Caco-2 (cell line): ENCODE measurements at regions not wholly inside any gene's neighbourhood (a gene's known extent, or its start where the extent isn't known, plus 50 kb on each side); places are given as distances from the start of the nearest gene placed in this dataset.

Experiments used
- BruUV-seq: library from RNA; stranded (reverse); fragments of 400-500 nt; replicated peaks from 2 replicates; lab custom pipeline; 2021; lab: Mats Ljungman, UMichigan
- CTCF ChIA-PET: fragments of 300-600 bp; sonication (Branson Sonifier 250); formaldehyde crosslinking; loops from one replicate; lab custom pipeline; 2022; ENCODE audit warnings: antibody characterized with exemption; lab: Charles Lee
- POLR2A ChIA-PET: fragments of 300-600 bp; sonication (Branson Sonifier 250); formaldehyde crosslinking; loops from one replicate; lab custom pipeline; 2022; ENCODE audit warnings: antibody characterized with exemption; lab: Charles Lee
- DNase-seq, 2 experiments: peaks; one replicate each; pipeline versions ENCODE4 v3.0.0 to v3.0.0-alpha.2; 2020 to 2022
- H3K27me3 ChIP-seq: replicated peaks from 2 replicates; pipeline ENCODE4 v1.6.0; 2011; ENCODE audit warnings: low read length; ENCODE audit not compliant: control insufficient read depth, insufficient read depth
- H3K36me3 ChIP-seq: 2 replicates; pipeline ENCODE4 v1.5.1; 2011; ENCODE audit warnings: low read length; ENCODE audit not compliant: control insufficient read depth, insufficient read depth
- H3K4me1 ChIP-seq: fragments of 250-450 bp; sonication (Bioruptor Pico); 2 replicates; pipeline ENCODE4 v1.5.1; 2020; ENCODE audit warnings: mild to moderate bottlenecking
- H3K4me3 ChIP-seq: 2 replicates; pipeline ENCODE4 v1.5.1; 2011; ENCODE audit warnings: low read depth, mild to moderate bottlenecking, control low read depth, low read length
- H3K9me3 ChIP-seq: fragments of 250-450 bp; sonication (Bioruptor Pico); 2 replicates; pipeline ENCODE4 v1.5.1; 2020; ENCODE audit warnings: mild to moderate bottlenecking, moderate library complexity
- H3K27ac Mint-ChIP-seq: one replicate; pipeline ENCODE4 v1.8.0; 2022; ENCODE audit warnings: mixed read lengths; ENCODE audit not compliant: unreplicated experiment
- H3K27me3 Mint-ChIP-seq: one replicate; pipeline ENCODE4 v1.8.0; 2022; ENCODE audit warnings: mixed read lengths; ENCODE audit not compliant: insufficient read depth, unreplicated experiment
- H3K36me3 Mint-ChIP-seq: one replicate; pipeline ENCODE4 v1.8.0; 2022; ENCODE audit warnings: mild to moderate bottlenecking, mixed read lengths; ENCODE audit not compliant: insufficient read depth, unreplicated experiment
- H3K4me1 Mint-ChIP-seq: one replicate; pipeline ENCODE4 v1.8.0; 2022; ENCODE audit warnings: low read depth, mixed read lengths; ENCODE audit not compliant: unreplicated experiment
- H3K4me3 Mint-ChIP-seq: one replicate; pipeline ENCODE4 v1.8.0; 2022; ENCODE audit warnings: mild to moderate bottlenecking, moderate library complexity, mixed read lengths; ENCODE audit not compliant: unreplicated experiment
- H3K9me3 Mint-ChIP-seq: one replicate; pipeline ENCODE4 v1.8.0; 2022; ENCODE audit warnings: mixed read lengths; ENCODE audit not compliant: unreplicated experiment
- intact Hi-C: fragments of 100-400 bp; cut with micrococcal nuclease; formaldehyde crosslinking; loops from one replicate; pipeline ENCODE4 v1.10.0; 2022; ENCODE audit not compliant: unreplicated experiment
- TF ChIP-seq, protein P1 (sequence below), 2 experiments: fragments of 200-600 bp in 1 of 2; IDR thresholded peaks; 1 replicate in 1 of 2; 2 replicates in 1 of 2; pipeline versions ENCODE4 v1.5.1 to v1.8.0; 2011 to 2022; ENCODE audit warnings: antibody characterized with exemption in 1 of 2, control low read depth in 1 of 2, inconsistent platforms in 1 of 2, low read depth in 1 of 2, low read length in 1 of 2, mild to moderate bottlenecking in 1 of 2, moderate library complexity in 1 of 2; ENCODE audit not compliant: insufficient read depth in 1 of 2, severe bottlenecking in 1 of 2, unreplicated experiment in 1 of 2

DNA sequence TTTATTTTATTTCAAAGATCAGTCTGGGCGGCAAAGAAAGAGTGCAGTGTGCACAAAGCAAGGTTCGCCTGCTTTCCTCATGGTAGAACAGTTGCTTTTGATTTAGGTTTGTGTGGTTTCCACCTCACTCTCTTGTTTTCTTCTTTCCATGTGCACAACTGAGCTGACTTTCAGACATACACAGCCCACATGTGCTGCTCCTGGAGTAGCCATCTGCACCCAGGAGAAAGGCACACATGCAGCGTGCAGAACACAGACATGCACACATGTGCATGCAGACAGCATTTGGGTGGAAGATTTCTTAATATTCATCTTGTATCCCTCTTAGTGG is 302.1 kb downstream of the FZD1 start:
- DNase-seq, result no peak
- Mint-ChIP-seq H3K4me1 (no peaks in the 10 kb centered on the region), H3K9me3 (no peaks in the 10 kb centered on the region), H3K27me3 (peaks cover 5% of the 10 kb centered on the region), H3K36me3 (no peaks in the 10 kb centered on the region), H3K27ac (no peak overlapping the region), H3K4me3 (no peak overlapping the region)
- Histone ChIP-seq H3K9me3 (no peaks in the 10 kb centered on the region), H3K4me3 (no peak overlapping the region), H3K4me1 (no peaks in the 10 kb centered on the region), H3K36me3 (no peaks in the 10 kb centered on the region), H3K27me3 (no peaks in the 10 kb centered on the region)
- TF ChIP-seq, protein P1, sequence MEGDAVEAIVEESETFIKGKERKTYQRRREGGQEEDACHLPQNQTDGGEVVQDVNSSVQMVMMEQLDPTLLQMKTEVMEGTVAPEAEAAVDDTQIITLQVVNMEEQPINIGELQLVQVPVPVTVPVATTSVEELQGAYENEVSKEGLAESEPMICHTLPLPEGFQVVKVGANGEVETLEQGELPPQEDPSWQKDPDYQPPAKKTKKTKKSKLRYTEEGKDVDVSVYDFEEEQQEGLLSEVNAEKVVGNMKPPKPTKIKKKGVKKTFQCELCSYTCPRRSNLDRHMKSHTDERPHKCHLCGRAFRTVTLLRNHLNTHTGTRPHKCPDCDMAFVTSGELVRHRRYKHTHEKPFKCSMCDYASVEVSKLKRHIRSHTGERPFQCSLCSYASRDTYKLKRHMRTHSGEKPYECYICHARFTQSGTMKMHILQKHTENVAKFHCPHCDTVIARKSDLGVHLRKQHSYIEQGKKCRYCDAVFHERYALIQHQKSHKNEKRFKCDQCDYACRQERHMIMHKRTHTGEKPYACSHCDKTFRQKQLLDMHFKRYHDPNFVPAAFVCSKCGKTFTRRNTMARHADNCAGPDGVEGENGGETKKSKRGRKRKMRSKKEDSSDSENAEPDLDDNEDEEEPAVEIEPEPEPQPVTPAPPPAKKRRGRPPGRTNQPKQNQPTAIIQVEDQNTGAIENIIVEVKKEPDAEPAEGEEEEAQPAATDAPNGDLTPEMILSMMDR (IDR thresholded peaks at IDR 0.05; ENCODE audit: insufficient read depth in 1 of 2, low read depth in 1 of 2, low read length in 1 of 2, severe bottlenecking in 1 of 2, unreplicated experiment in 1 of 2), result no peak
- intact Hi-C loops, result no loop called here
- CTCF ChIA-PET, result no interaction called here
- no TSS peak for BruUV-seq
- POLR2A ChIA-PET, result no interaction called here

DNA sequence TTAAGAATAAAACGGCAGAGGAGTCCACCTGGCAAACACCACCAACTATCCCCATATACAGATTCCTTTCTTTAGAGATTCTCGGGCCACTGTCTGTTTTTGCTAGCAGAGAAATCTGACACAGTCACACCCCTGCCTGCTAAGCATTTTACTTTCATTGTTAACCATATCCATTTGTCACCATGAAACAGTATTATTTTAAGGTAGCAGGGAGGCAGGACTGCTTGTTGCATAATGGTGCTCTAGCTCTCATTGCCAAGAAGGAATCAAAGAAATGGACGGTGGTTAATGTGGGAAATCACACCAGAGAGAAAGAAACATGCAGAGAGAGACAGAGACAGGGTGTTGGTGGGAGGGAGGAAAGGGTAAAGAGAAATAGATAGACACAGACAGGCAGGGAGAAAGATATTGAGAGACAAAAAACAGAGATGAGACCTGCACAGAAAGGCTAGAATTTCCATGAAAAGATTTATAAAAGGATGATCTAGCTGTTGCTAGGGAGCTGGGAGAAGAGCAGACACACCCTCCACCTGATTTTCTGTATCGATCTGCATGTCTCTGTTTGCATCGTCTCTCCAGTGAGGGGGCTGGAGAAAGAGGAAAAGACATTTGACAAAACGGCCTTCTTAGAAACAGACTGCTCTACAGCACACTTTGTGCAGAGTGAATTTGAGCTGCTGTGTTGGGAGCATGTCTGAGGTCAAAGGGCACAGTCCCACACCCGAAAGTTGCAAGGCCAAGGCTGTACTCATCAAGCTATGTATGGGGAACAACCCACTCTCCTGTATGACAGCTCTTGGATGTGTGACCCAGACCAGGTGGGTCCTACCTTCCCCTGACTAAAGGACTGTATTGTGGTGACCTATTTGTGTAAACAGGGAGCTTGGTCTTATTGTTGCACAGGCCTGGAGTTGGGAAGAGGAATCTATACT is 303.1 kb downstream of the FZD1 start:
- H3K36me3 ChIP-seq, result no peaks in the 10 kb centered on the region
- no peaks in the 10 kb centered on the region for H3K9me3 Mint-ChIP-seq
- H3K9me3 ChIP-seq, result no peaks in the 10 kb centered on the region
- BruUV-seq, result no TSS peak
- intact Hi-C loops, result no loop called here
- H3K36me3 Mint-ChIP-seq, result no peaks in the 10 kb centered on the region
- no peak overlapping the region for H3K27ac Mint-ChIP-seq
- no peaks in the 10 kb centered on the region for H3K4me1 ChIP-seq
- ChIA-PET POLR2A (no interaction called here), CTCF (no interaction called here)
- TF ChIP-seq, protein P1 (IDR thresholded peaks at IDR 0.05; ENCODE audit: insufficient read depth in 1 of 2, low read depth in 1 of 2, low read length in 1 of 2, severe bottlenecking in 1 of 2, unreplicated experiment in 1 of 2), result no peak
- H3K4me3 Mint-ChIP-seq, result no peak overlapping the region
- peaks cover 9% of the 10 kb centered on the region for H3K27me3 Mint-ChIP-seq
- no peak overlapping the region for H3K4me3 ChIP-seq
- H3K4me1 Mint-ChIP-seq, result no peaks in the 10 kb centered on the region
- H3K27me3 ChIP-seq, result no peaks in the 10 kb centered on the region
- no peak for DNase-seq

DNA sequence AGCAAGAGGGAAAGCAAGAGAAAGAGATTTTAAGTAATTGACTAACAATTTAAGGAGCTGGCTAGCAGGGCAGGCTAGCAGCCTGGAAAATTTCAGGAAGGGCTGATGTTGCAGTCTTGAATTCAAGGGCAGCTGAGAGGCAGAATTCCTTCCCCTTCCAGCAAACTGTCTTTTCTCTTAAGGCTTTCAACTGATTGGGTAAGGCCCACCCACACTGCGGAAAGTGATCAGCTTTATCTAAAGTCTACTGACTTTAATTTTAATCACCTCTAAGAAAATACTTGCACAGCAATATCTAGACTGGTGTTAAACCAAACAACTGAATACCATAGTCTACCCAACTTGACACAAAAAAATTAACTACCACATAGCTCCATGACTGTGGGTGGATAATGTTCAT is 303.9 kb downstream of the FZD1 start:
- H3K27me3 Mint-ChIP-seq, result peaks cover 9% of the 10 kb centered on the region
- H3K4me1 ChIP-seq, result no peaks in the 10 kb centered on the region
- ChIA-PET POLR2A (no interaction called here), CTCF (no interaction called here)
- H3K9me3 Mint-ChIP-seq, result no peaks in the 10 kb centered on the region
- no TSS peak for BruUV-seq
- no peaks in the 10 kb centered on the region for H3K4me1 Mint-ChIP-seq
- TF ChIP-seq, protein P1 (IDR thresholded peaks at IDR 0.05; ENCODE audit: insufficient read depth in 1 of 2, low read depth in 1 of 2, low read length in 1 of 2, severe bottlenecking in 1 of 2, unreplicated experiment in 1 of 2), result no peak
- H3K9me3 ChIP-seq, result no peaks in the 10 kb centered on the region
- H3K27me3 ChIP-seq, result no peaks in the 10 kb centered on the region
- H3K36me3 ChIP-seq, result no peaks in the 10 kb centered on the region
- no peak overlapping the region for H3K4me3 ChIP-seq
- no peak overlapping the region for H3K4me3 Mint-ChIP-seq
- H3K36me3 Mint-ChIP-seq, result no peaks in the 10 kb centered on the region
- intact Hi-C loops, result no loop called here
- no peak overlapping the region for H3K27ac Mint-ChIP-seq
- DNase-seq, result no peak
